WTC11 (cell line): ENCODE measurements at regions not wholly inside any gene's neighbourhood (a gene's known extent, or its start where the extent isn't known, plus 50 kb on each side); places are given as distances from the start of the nearest gene placed in this dataset.

Experiments used
- ATAC-seq: fragments of 200-7000 bp; cut with Tn5 transposase; 2 replicates; pipeline ENCODE4 v1.10.0; 2021; ENCODE audit warnings: mild to moderate bottlenecking, moderate library complexity
- CTCF ChIA-PET: fragments of 300-600 bp; sonication (Branson Sonifier 250); formaldehyde crosslinking; loops from one replicate; lab custom pipeline; 2021; ENCODE audit warnings: antibody characterized with exemption; lab: Charles Lee
- POLR2A ChIA-PET: fragments of 350-600 bp; sonication (Branson Sonifier 250); formaldehyde crosslinking; loops from one replicate; lab custom pipeline; 2021; ENCODE audit warnings: antibody characterized with exemption; lab: Charles Lee
- DNase-seq: peaks from one replicate; pipeline ENCODE4 v3.0.0; 2021; ENCODE audit warnings: low spot score
- H3K27ac Mint-ChIP-seq: 2 replicates; pipeline ENCODE4 v1.8.0; 2021; ENCODE audit warnings: mixed read lengths
- H3K27me3 Mint-ChIP-seq: 2 replicates; pipeline ENCODE4 v1.8.0; 2021; ENCODE audit warnings: low read depth, mild to moderate bottlenecking, moderate library complexity, mixed read lengths
- H3K36me3 Mint-ChIP-seq: 2 replicates; pipeline ENCODE4 v1.8.0; 2021; ENCODE audit warnings: mixed read lengths
- H3K4me1 Mint-ChIP-seq: 2 replicates; pipeline ENCODE4 v1.8.0; 2022; ENCODE audit warnings: mixed read lengths
- H3K4me3 Mint-ChIP-seq: 2 replicates; pipeline ENCODE4 v1.8.0; 2021; ENCODE audit warnings: mild to moderate bottlenecking, moderate library complexity, mixed read lengths
- H3K9me3 Mint-ChIP-seq: 2 replicates; pipeline ENCODE4 v1.8.0; 2021; ENCODE audit warnings: mixed read lengths
- ARID4B ChIP-seq: sonication (generic); formaldehyde crosslinking; IDR thresholded peaks from 2 replicates; pipeline ENCODE4 v1.8.0; 2023; ENCODE audit warnings: missing genetic modification reagents, mild to moderate bottlenecking, borderline replicate concordance
- CREM ChIP-seq: sonication (generic); formaldehyde crosslinking; IDR thresholded peaks from 2 replicates; pipeline ENCODE4 v1.8.1; 2022; ENCODE audit warnings: mild to moderate bottlenecking, missing genetic modification reagents, moderate library complexity
- CTCF ChIP-seq: fragments of 200-600 bp; IDR thresholded peaks from 2 replicates; pipeline ENCODE4 v1.8.0; 2022; ENCODE audit warnings: antibody characterized with exemption
- E2F5 ChIP-seq: sonication (generic); formaldehyde crosslinking; IDR thresholded peaks from 2 replicates; pipeline ENCODE4 v1.8.1; 2022; ENCODE audit warnings: mild to moderate bottlenecking, moderate library complexity, missing genetic modification reagents
- EMX1 ChIP-seq: fragments of 250-450 bp; sonication (Bioruptor Pico); IDR thresholded peaks from 2 replicates; pipeline ENCODE4 v1.8.0; 2021; ENCODE audit warnings: mild to moderate bottlenecking
- FOXJ3 ChIP-seq: sonication (generic); formaldehyde crosslinking; IDR thresholded peaks from 2 replicates; pipeline ENCODE4 v1.9.0; 2021; ENCODE audit warnings: missing genetic modification reagents, mild to moderate bottlenecking, borderline replicate concordance
- MAX ChIP-seq: sonication (generic); formaldehyde crosslinking; IDR thresholded peaks from 2 replicates; pipeline ENCODE4 v1.8.0; 2022; ENCODE audit warnings: mild to moderate bottlenecking, missing genetic modification reagents
- MLX ChIP-seq: sonication (generic); formaldehyde crosslinking; IDR thresholded peaks from 2 replicates; pipeline ENCODE4 v1.8.1; 2023; ENCODE audit warnings: mild to moderate bottlenecking, missing genetic modification reagents, moderate library complexity
- OVOL2 ChIP-seq: fragments of 250-450 bp; sonication (Bioruptor Pico); IDR thresholded peaks from 2 replicates; pipeline ENCODE4 v1.9.0; 2021; ENCODE audit warnings: mild to moderate bottlenecking, borderline replicate concordance
- STAT6 ChIP-seq: sonication (generic); formaldehyde crosslinking; conservative IDR thresholded peaks from 2 replicates; pipeline ENCODE4 v1.8.1; 2023; ENCODE audit warnings: mild to moderate bottlenecking, low read depth, missing genetic modification reagents, moderate library complexity
- TEAD1 ChIP-seq: sonication (generic); formaldehyde crosslinking; IDR thresholded peaks from 2 replicates; pipeline ENCODE4 v1.8.0; 2022; ENCODE audit warnings: mild to moderate bottlenecking, missing genetic modification reagents
- USF2 ChIP-seq: sonication (generic); formaldehyde crosslinking; IDR thresholded peaks from 2 replicates; pipeline ENCODE4 v1.8.1; 2023; ENCODE audit warnings: mild to moderate bottlenecking, missing genetic modification reagents, moderate library complexity
- ZBTB43 ChIP-seq: sonication (generic); formaldehyde crosslinking; IDR thresholded peaks from 2 replicates; pipeline ENCODE4 v1.8.1; 2023; ENCODE audit warnings: mild to moderate bottlenecking, missing genetic modification reagents
- ZNF317 ChIP-seq: sonication (generic); formaldehyde crosslinking; IDR thresholded peaks from 2 replicates; pipeline ENCODE4 v1.8.1; 2023; ENCODE audit warnings: low read depth, mild to moderate bottlenecking, moderate library complexity, missing genetic modification reagents, borderline replicate concordance
- ZNF532 ChIP-seq: fragments of 250-450 bp; sonication (Bioruptor Pico); IDR thresholded peaks from 2 replicates; pipeline ENCODE4 v1.9.0; 2021; ENCODE audit warnings: mild to moderate bottlenecking, borderline replicate concordance

GRCh38 chr12:116687888-116688287 is 50.0 kb downstream of the SPRING1 start (continued):
- TF ChIP-seq ARID4B (CRISPR knock-in tag), result 0 out of 2 replicates have a peak, but pooled peaks have one; percentile 53
- peak; percentile 90; the same call in 1 of the 2 replicates for TF ChIP-seq TEAD1 (CRISPR knock-in tag)
- peak; percentile 44; the same call in 1 of the 2 replicates for TF ChIP-seq CREM (CRISPR knock-in tag)
- TF ChIP-seq STAT6 (CRISPR knock-in tag), result no peak
- peak; percentile 76 for TF ChIP-seq USF2
- TF ChIP-seq MLX (CRISPR knock-in tag), result no peak
- TF ChIP-seq CTCF, result peak; percentile 77
- TF ChIP-seq EMX1, result no peak

GRCh38 chr12:116684891-116685290 is 53.0 kb downstream of the SPRING1 start:
- Mint-ChIP-seq H3K36me3 (no peaks in the 10 kb centered on the region), H3K4me1 (peaks cover 9% of the 10 kb centered on the region), H3K4me3 (no peak overlapping the region), H3K27ac (no peak overlapping the region), H3K9me3 (0 out of 2 replicates have a peak, but pooled peaks cover 6% of the 10 kb centered on the region), H3K27me3 (peaks cover 10% of the 10 kb centered on the region)
- DNase-seq (no peak), ATAC-seq (no peak)
- POLR2A ChIA-PET, result no interaction called here
- CTCF ChIA-PET, result interaction anchor here (1.2 kb wide), 1 partner anchor 19 kb away, joined by 3 read pairs; no protein-coding TSS in a partner anchor
- TF ChIP-seq E2F5 (CRISPR knock-in tag) (no peak), OVOL2 (CRISPR knock-in tag) (no peak), ZNF532 (CRISPR knock-in tag) (no peak), ZNF317 (CRISPR knock-in tag) (no peak), FOXJ3 (CRISPR knock-in tag) (no peak), CTCF (no peak), ZBTB43 (no peak), MAX (CRISPR knock-in tag) (no peak)
